ENCODE measurements at regions not wholly inside any gene's neighbourhood (a gene's known extent, or its start where the extent isn't known, plus 50 kb on each side); places are given as distances from the start of the nearest gene placed in this dataset.

DNA sequence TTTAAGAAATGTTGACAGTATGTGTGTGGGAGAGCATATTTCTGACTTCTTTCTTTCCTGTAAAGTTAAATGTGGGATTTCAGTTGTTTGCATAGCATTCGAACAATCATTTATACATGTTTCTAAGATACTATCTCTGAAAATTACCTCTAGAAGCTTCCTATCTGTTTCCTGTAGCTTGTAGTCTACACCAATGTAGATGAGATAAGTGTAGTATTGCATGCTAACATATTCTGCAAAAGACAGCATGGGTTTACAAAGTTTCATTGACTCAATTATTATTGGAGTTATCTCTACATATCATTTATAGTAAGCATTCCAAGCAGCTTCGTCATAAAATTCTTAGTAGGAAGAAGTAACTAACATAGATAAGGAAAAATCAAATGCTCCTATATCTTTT lies 98.9 kb upstream of the DPYD start:
- no peak for DNase-seq

DNA sequence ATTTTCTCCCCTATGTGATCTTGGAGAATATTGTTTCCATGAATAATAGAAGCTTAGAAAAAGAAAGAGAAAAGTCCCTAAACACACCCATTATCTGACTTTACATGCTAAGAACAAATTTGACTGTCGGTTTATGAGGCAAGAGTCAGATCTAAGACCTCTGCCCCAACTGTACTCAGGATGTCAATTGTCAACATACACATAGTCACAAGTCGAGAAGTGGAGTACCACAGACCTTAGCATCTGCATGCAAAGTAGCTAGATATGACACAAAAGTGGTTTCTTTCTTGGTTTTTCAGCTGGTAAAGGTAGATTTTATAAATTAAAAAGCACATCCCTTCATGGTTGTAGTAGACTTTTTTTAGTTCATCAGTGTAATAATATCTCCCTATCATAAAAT lies 97.2 kb upstream of the DPYD start:
- DNase-seq: no peak

DNA sequence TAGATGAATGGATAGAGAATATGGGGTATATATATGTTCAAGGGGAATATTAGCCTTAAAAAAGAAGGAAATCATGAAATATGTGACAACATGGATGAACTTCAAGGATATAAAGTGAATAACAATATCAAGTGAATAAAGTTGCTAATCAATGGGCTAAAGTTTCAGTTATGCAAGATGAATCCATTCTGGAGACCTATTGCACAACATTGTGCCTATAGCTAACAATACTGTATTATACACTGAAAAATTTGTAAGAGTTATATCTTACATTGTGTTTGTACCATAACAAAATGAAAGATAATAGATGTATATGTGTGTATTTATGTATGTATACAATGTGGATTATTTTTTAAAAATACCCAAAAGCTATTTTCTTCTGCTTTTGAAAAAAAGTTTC lies 96.3 kb upstream of the DPYD start:
- DNase-seq: no peak

DNA sequence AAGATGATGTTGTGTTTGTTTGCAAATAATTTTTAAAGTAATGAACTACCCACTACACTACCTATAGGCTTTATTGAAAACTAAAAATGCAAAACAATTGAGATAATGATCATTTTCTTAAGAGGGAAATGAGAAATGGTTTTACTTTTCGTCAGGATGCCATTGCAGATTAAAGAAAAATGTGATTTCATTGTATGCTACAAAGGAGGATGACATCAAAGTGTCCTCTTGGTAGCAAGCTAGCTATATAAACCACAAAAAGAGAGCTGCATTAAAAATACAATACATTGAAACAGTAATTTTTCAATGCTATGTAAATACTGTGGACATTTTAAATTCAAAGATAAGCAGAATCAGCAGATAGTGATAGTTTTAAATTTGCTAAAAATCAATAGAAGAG lies 87.5 kb upstream of the DPYD start:
- no peak for DNase-seq

DNA sequence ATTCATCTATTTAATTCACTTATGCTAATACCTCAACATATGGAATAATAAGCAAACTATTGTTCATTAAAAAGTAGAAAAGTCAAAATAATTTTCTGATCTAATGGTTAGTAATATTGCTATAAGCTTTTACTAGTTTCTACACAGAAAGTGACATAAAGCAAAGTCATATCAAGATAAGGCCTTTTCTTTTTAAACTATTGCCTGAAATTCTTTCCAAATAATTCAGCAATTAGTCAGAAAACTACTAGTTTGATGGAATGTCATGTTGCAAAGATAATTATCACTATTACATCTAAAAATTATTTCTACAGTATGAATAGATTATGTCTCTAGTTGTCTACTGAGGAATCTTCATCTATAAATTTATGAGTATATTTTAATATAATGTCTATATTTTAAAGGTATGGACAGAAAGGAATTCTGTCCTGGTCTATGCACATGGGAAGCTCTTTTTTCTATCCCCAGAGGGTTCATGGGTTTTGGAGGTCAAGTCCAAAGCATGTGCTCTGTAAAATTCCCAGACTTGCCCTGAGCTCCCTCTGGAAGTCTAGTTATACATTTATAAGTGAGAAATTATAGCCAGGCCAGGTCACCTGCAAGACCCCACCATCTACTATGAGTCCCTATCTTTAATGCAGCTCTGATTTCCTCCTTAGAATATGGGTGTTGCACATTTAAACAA lies 84.6 kb upstream of the DPYD start:
- no peak for DNase-seq

DNA sequence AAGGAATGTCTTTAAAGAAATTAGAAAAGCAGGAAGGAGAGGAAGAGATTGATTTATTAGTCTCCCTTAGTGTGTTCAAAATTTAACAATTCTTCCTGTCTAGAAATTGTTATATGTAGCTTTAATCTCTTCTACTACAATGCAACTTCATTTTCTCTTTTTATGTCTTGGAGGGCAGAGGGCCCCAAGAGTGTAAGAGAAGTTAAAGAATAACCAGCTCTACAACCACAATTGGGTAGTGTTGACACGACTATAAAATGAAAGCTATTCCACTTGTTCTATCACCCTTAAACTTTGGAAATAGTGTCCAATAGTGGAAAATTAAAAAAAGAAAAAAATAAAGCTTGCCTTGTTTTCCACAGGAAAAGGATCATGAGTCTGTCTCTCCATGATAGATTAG lies 82.6 kb upstream of the DPYD start:
- no peak for DNase-seq

DNA sequence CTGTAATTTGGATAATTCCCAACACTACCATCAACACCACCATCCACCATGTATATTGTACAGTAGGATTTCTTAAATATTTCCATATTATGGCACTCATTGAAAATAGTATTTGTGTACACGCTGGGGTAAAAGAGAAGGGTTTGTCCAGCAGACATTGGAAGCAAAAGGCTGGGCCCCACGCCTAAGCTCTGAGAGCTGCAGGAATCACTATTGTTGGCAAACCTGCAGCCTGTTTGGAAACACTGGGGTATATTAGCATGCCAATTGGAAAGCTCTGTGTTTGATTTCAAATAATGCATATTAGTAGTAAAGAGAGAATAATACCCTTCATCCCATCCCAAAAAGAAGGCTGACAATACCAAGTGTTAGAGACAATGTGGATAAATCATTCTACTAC lies 81.5 kb upstream of the DPYD start:
- no peak for DNase-seq

DNA sequence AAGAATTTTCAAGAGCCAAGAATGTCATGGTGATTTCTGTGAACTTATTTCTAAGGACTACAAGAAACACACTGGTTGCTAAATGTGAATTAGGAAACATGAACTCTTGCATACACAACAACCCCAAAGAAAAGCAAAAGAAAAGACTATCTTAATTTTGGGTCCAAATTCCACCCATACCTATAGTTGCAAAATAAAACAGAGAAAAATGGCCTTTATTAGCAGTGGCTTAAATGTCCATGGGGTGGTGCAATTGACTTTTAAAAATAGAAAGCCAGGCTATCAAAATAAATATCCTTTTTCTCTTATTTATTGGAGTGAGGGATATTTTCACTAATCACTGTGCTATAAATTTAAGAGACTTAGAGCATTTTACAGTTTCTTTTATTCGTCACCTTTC lies 80.9 kb upstream of the DPYD start:
- DNase-seq: no peak

DNA sequence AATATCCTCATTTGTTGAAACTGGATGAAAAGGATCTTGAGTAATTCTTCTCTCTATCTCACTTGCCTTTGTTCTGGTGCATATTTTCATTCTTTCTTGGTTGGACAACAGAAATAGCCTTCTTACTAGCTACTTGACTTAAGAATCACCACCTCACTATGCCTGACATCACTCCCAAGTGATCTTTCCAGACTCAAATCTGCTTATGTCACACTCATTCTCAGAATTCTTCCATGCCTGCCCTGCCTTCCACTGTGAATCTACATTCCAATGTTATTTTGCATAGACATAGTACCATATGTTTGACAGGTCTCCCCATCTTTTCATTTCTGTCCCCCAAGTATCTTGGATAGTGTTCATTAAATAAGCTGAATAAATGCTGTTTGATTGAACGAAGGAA lies 78.5 kb upstream of the DPYD start:
- DNase-seq: no peak

DNA sequence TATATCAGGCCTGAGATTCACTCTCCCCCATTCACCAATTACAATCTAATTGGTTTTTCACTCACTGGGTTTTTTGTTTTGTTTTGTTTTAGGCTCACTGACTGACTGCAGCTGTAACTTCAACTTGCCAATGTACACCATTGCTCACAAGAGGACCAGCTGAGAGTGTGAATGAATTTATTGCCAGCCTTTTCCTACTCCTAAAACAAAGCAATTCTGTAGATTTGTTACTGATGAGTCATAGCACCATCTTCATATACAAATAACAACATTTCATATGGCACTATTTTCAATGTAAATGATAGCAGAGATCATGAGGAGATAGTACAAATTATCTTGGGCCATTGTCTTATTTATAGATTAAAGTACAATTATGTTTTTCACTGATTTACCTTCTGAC lies 76.0 kb upstream of the DPYD start:
- DNase-seq: no peak

DNA sequence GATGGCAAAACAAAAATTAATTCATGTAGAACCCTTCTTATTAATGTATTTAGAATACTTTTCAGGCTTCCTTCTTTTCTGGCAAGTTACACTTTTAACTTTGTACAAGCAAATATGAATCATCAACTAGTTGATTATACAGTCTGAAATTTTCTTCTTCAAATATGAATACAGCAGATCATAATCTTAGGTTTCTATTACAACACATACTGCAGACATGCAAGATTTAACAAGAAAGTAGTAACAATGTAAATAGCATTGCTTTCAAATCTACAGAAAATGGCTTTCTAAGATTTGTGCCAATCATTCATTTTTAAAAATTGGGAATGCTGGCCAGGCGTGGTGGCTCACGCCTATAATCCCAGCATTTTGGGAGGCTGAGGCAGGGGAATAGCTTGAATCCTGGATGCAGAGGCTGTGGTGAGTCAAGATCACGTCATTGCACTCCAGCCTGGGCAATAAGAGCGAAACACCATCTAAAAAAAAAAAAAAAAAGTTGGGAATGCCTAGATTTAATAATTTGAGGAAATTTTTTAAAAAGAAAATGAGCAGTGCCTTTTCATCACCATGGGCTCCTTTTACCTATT lies 68.4 kb upstream of the DPYD start:
- no peak for DNase-seq

DNA sequence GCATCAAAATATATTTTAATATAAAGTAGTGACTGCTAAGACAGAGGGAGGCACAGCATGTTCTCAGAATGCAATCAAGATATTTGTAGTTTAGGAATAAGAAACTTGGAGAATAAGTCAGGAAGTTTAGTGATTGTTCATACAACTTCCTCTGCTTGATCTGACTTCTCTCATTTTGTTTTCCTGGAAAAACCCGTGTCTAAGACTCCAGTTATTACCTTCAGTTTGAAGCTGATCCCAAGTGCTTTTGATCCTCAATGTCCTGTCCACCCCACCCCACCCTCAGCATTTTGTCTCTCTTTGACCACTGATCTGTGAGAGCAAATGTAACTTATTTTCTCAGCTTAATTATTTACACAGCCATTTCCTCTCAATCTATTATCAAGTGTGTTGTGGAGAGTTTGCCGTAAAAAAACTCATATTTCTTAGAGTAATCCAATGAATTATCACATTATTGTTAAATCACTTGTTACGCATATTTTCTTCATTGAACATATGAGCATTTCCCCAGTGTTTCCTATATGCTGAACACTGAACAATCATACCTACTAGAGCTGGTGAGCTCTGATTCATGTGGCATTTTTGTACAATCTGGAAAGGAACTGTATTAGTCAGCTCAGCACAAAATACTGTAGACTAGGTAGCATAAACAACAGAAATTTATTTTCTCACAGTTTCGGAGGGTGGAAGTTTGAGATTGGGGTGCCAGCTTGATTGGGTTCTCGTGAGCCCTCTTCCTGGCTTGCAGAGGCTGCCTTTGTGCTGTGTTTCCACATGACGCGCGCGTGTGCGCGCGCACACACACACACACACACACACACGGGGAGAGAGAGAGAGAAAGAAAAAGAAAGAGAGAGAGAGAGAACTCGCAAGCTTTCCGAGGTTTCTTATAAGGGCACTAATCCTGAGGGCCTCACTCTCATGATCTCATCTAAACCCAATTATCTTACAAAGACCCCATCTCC lies 65.5 kb upstream of the DPYD start:
- peak; percentile 16 for DNase-seq

DNA sequence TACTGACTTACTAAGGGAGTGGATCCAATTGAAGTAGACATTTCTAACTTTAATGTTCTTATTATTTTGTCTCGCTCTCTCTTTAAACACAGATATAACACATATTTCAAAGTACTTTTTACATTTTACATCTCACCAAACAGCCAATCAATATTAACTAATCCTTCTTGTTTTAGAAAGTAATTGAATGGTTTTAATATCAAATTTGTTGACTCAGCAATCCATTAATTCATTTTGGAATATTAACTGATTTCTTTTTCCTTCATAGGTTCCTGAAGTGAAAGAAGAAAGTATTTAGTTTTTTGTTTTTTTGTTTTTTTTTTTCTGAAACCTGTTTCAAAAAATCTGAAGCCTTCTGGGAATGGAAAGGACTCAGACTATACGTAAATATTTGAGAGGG lies 62.3 kb upstream of the DPYD start:
- no peak for DNase-seq

DNA sequence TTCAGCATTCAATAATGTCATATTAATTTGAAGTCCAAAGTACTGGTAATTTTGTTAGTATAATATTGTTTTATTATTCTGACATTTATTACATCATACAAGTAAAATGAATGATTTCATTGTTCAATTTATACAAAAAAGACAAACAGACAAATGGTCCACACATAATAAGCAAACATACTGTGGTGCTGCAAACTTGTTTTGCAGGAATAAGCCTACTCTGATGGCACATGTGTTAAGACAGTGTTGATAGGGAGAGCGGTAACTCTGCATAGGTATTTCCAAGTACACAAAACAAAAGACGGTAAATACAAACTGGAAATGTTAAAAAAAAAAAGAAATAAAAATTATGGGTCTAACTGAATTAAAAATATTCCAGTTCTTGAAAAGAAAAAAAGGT lies 59.7 kb upstream of the DPYD start:
- no peak for DNase-seq

DNA sequence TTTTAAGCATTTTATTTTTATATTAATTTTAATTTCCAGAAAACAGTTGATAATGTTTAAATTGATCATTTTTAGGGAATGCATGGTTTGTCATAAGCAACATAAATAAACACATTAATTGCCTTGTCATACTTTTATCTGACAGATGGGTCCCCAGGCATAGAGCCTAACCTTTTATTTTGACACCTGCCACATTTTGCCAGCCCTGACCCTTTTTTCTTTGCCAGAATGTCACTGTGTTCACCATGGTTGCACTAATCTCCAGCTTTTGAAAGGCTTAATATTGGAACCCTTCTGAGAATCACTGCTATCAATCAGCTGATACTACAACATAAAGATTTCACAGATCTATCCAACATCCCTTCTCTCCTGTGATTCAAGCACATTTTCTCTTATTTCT lies 56.0 kb upstream of the DPYD start:
- no peak for DNase-seq

Data from CD4-positive, alpha-beta T cell treated with Interleukin-10 for 1 hour (primary cell).